ENCODE measurements at regions not wholly inside any gene's neighbourhood (a gene's known extent, or its start where the extent isn't known, plus 50 kb on each side); places are given as distances from the start of the nearest gene placed in this dataset.
A peak's percentile ranks its signal among the peaks of the same experiment; 100 is the strongest.

- no peak for DNase-seq
- intact Hi-C loops (cut with DNase I; ENCODE audit: low total_unique reads), result no loop called here
- Histone ChIP-seq H3K4me3 (no peak overlapping the region), H3K4me1 (peaks cover 0 to 6% (median 0%) of the 10 kb centered on the region in 6 donors), H3K9me3 (peaks cover 0 to 7% (median 0%) of the 10 kb centered on the region in 8 donors), H3K36me3 (no peaks in the 10 kb centered on the region), H3K27me3 (replicated peaks in 1 of 7) (no peaks in the 10 kb centered on the region), H3K27ac (no peak overlapping the region)
- WGBS, 5 donors, result 95 to 100% (median 98%) methylated on average over 1 of the region's 1 CpG
- TF ChIP-seq POLR2AphosphoS5 (IDR thresholded peaks at IDR 0.05), result no peak
These were observed 113.3 kb downstream of the TRAPPC11 start for GRCh38 chr4:183772361-183772760.

GRCh38 chr4:183773790-183774189, 114.7 kb downstream of the TRAPPC11 start:
- WGBS, 5 donors, result 56 to 72% (median 66%) methylated on average over 5 of the region's 5 CpGs
- no peak for DNase-seq
- Histone ChIP-seq H3K27me3 (replicated peaks in 1 of 7) (no peaks in the 10 kb centered on the region), H3K4me3 (no peak overlapping the region), H3K27ac (no peak overlapping the region), H3K4me1 (peaks cover 0 to 6% (median 0%) of the 10 kb centered on the region in 6 donors), H3K36me3 (no peaks in the 10 kb centered on the region), H3K9me3 (peaks cover 0 to 7% (median 0%) of the 10 kb centered on the region in 8 donors)
- TF ChIP-seq POLR2A (IDR thresholded peaks at IDR 0.05) (no peak), CTCF (IDR thresholded peaks at IDR 0.05 in 8 of 11, conservative IDR thresholded peaks at IDR 0.05 in 3 of 11) (no peak), POLR2AphosphoS5 (IDR thresholded peaks at IDR 0.05) (no peak)
- intact Hi-C loops (cut with DNase I; ENCODE audit: low total_unique reads), result no loop called here

GRCh38 chr4:183783306-183783705, 121.8 kb upstream of the STOX2 start:
- Histone ChIP-seq H3K27ac (peak overlapping the region in 1 of 8 donors; percentile 60), H3K9me3 (no peaks in the 10 kb centered on the region), H3K4me1 (peaks cover 0 to 13% (median 9%) of the 10 kb centered on the region in 6 donors), H3K4me3 (no peak overlapping the region), H3K27me3 (replicated peaks in 1 of 7) (no peaks in the 10 kb centered on the region), H3K36me3 (no peaks in the 10 kb centered on the region)
- TF ChIP-seq POLR2AphosphoS5 (IDR thresholded peaks at IDR 0.05) (no peak), POLR2A (IDR thresholded peaks at IDR 0.05) (no peak), CTCF (IDR thresholded peaks at IDR 0.05 in 8 of 11, conservative IDR thresholded peaks at IDR 0.05 in 3 of 11) (no peak)
- DNase-seq, result no peak
- 80 to 98% (median 92%) methylated on average over 4 of the region's 4 CpGs for WGBS, 5 donors
- intact Hi-C loops (cut with DNase I; ENCODE audit: low total_unique reads), result no loop called here

GRCh38 chr4:183783991-183784553, 121.0 kb upstream of the STOX2 start:
- no peaks in the 10 kb centered on the region for H3K36me3 ChIP-seq
- no peak for DNase-seq
- intact Hi-C loops (cut with DNase I; ENCODE audit: low total_unique reads), result no loop called here
- H3K9me3 ChIP-seq, result no peaks in the 10 kb centered on the region
- H3K4me3 ChIP-seq, result no peak overlapping the region
- no peaks in the 10 kb centered on the region for H3K27me3 ChIP-seq (replicated peaks in 1 of 7)
- H3K27ac ChIP-seq, result peak overlapping the region in 5 of 8 donors; percentile 5 to 62 (median 52)
- WGBS, 5 donors, result 45 to 73% (median 54%) methylated on average over 6 of the region's 6 CpGs
- TF ChIP-seq POLR2A (IDR thresholded peaks at IDR 0.05) (no peak), POLR2AphosphoS5 (IDR thresholded peaks at IDR 0.05) (no peak), CTCF (IDR thresholded peaks at IDR 0.05 in 8 of 11, conservative IDR thresholded peaks at IDR 0.05 in 3 of 11) (no peak)
- peaks cover 0 to 13% (median 9%) of the 10 kb centered on the region in 6 donors for H3K4me1 ChIP-seq

Measured in spleen (tissue), 11 donors.